Mesenchymal stem cell (in vitro differentiated cells and primary cell): ENCODE measurements at regions not wholly inside any gene's neighbourhood (a gene's known extent, or its start where the extent isn't known, plus 50 kb on each side); places are given as distances from the start of the nearest gene placed in this dataset.

Experiments
- DNase-seq: peaks from one replicate; pipeline ENCODE4 v3.0.0-alpha.2; 2013
- H2AFZ ChIP-seq: one replicate; pipeline ENCODE4 v1.6.1; 2013; ENCODE audit warnings: low read depth, mild to moderate bottlenecking, control low read depth, inconsistent platforms, low read length, moderate library complexity
- H2AK5ac ChIP-seq: 2 replicates; pipeline ENCODE4 v1.6.1; 2013; ENCODE audit warnings: low read length, moderate library complexity, mild to moderate bottlenecking, inconsistent platforms; ENCODE audit not compliant: severe bottlenecking
- H2BK120ac ChIP-seq: one replicate; pipeline ENCODE4 v1.6.1; 2013; ENCODE audit warnings: low read depth, mild to moderate bottlenecking, inconsistent platforms, low read length, moderate library complexity
- H2BK12ac ChIP-seq, 2 experiments: one replicate each; pipeline ENCODE4 v1.6.1; 2013; ENCODE audit warnings: inconsistent platforms in 2 of 2, low read length in 2 of 2, mild to moderate bottlenecking in 2 of 2, moderate library complexity in 2 of 2, control low read depth in 1 of 2
- H2BK15ac ChIP-seq: one replicate; pipeline ENCODE4 v1.6.1; 2013; ENCODE audit warnings: mild to moderate bottlenecking, low read depth, inconsistent platforms; ENCODE audit not compliant: poor library complexity, severe bottlenecking
- H2BK5ac ChIP-seq: 2 replicates; pipeline ENCODE4 v1.6.1; 2013; ENCODE audit warnings: low read depth, mild to moderate bottlenecking, low read length, control low read depth, inconsistent platforms; ENCODE audit not compliant: poor library complexity, severe bottlenecking
- H3K14ac ChIP-seq, 2 experiments: one replicate each; pipeline ENCODE4 v1.6.1; 2013; ENCODE audit warnings: inconsistent platforms in 2 of 2, low read length in 2 of 2, control low read depth in 1 of 2, mild to moderate bottlenecking in 1 of 2, moderate library complexity in 1 of 2
- H3K18ac ChIP-seq, 2 experiments: one replicate each; pipeline ENCODE4 v1.6.1; 2013; ENCODE audit warnings: inconsistent platforms in 2 of 2, low read length in 2 of 2, control low read depth in 1 of 2, low read depth in 1 of 2, mild to moderate bottlenecking in 1 of 2
- H3K23ac ChIP-seq, 2 experiments: one replicate each; pipeline ENCODE4 v1.6.1; 2013; ENCODE audit warnings: inconsistent platforms in 2 of 2, low read length in 2 of 2, mild to moderate bottlenecking in 2 of 2, moderate library complexity in 2 of 2, control low read depth in 1 of 2
- H3K27ac ChIP-seq: 2 replicates; pipeline ENCODE4 v1.5.1; 2013; ENCODE audit warnings: mild to moderate bottlenecking, moderate library complexity, low read length, control low read depth, inconsistent platforms; ENCODE audit not compliant: poor library complexity, severe bottlenecking
- H3K27me3 ChIP-seq, 2 experiments: 2 replicates each; pipeline versions ENCODE4 v1.6.1 to v1.7.0; 2013; ENCODE audit warnings: low read length in 2 of 2, mild to moderate bottlenecking in 2 of 2, moderate library complexity in 2 of 2, control low read depth in 1 of 2, inconsistent platforms in 1 of 2; ENCODE audit not compliant: control insufficient read depth in 1 of 2, insufficient read depth in 1 of 2
- H3K36me3 ChIP-seq, 2 experiments: 2 replicates each; pipeline versions ENCODE4 v1.6.1 to v1.7.0; 2013; ENCODE audit warnings: low read length in 2 of 2, control low read depth in 1 of 2, inconsistent platforms in 1 of 2, low read depth in 1 of 2, mild to moderate bottlenecking in 1 of 2; ENCODE audit not compliant: insufficient read depth in 2 of 2, control insufficient read depth in 1 of 2
- H3K4ac ChIP-seq, 2 experiments: one replicate each; pipeline ENCODE4 v1.6.1; 2013; ENCODE audit warnings: inconsistent platforms in 2 of 2, low read length in 2 of 2, mild to moderate bottlenecking in 2 of 2, moderate library complexity in 2 of 2, control low read depth in 1 of 2, low read depth in 1 of 2
- H3K4me1 ChIP-seq: 2 replicates; pipeline ENCODE4 v1.6.1; 2013; ENCODE audit warnings: low read depth, low read length, control low read depth; ENCODE audit not compliant: control insufficient read depth, insufficient read depth
- H3K4me2 ChIP-seq: 2 replicates; pipeline ENCODE4 v1.6.1; 2013; ENCODE audit warnings: low read length, mild to moderate bottlenecking, inconsistent platforms; ENCODE audit not compliant: poor library complexity, severe bottlenecking
- H3K4me3 ChIP-seq, 2 experiments: 2 replicates each; pipeline versions ENCODE4 v1.5.1 to v1.7.0; 2013; ENCODE audit warnings: low read length in 2 of 2, mild to moderate bottlenecking in 2 of 2, control low read depth in 1 of 2, low read depth in 1 of 2; ENCODE audit not compliant: insufficient read depth in 1 of 2
- H3K79me1 ChIP-seq: replicated peaks from 2 replicates; pipeline ENCODE4 v1.6.1; 2013; ENCODE audit warnings: mild to moderate bottlenecking, control low read depth, low read length, inconsistent platforms; ENCODE audit not compliant: poor library complexity, severe bottlenecking
- H3K9ac ChIP-seq: 2 replicates; pipeline ENCODE4 v1.7.0; 2013; ENCODE audit warnings: mild to moderate bottlenecking, low read length, moderate library complexity
- H3K9me3 ChIP-seq: 2 replicates; pipeline ENCODE4 v1.7.0; 2013; ENCODE audit warnings: mild to moderate bottlenecking, low read length; ENCODE audit not compliant: control insufficient read depth
- H4K8ac ChIP-seq: one replicate; pipeline ENCODE4 v1.6.1; 2013; ENCODE audit warnings: inconsistent platforms, mild to moderate bottlenecking, low read length, moderate library complexity
- H4K91ac ChIP-seq: one replicate; pipeline ENCODE4 v1.6.1; 2013; ENCODE audit warnings: mild to moderate bottlenecking, low read length, inconsistent platforms
- WGBS: methylation state at CpG from one replicate; pipeline ENCODE4 v1.1.7; 2013; ENCODE audit warnings: mixed read lengths; 5-methylcytosine and 5-hydroxymethylcytosine counted together

DNA sequence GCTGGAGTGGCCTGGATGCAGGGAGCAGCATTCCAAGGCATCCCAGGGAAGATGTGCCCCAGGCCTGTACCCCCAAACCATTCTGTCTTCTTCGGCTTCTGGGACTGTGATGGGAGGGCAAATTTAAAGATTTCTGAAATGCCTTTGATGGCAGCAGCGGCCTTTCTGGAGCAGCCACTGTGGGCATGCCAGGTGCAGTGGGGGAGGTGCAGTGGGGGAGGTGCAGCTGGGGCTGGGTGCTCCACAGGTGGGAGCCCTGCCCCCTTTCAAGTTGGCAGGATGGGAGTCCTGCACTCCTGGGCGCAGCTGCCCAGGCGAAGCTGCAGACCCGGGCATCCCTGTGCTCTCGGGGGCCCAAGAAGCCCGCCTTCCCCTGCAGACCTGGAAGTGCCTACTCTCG lies 293.5 kb upstream of the MOCS1 start:
- no peak overlapping the region for H3K9ac ChIP-seq
- no peaks in the 10 kb centered on the region for H3K79me1 ChIP-seq
- H2AFZ ChIP-seq = no peak overlapping the region
- no peak overlapping the region for H2BK120ac ChIP-seq
- H2BK15ac ChIP-seq = no peak overlapping the region
- H3K4me3 ChIP-seq = no peak overlapping the region
- no peaks in the 10 kb centered on the region for H3K4me1 ChIP-seq
- no peak overlapping the region for H3K18ac ChIP-seq
- no peak overlapping the region for H3K14ac ChIP-seq
- H3K36me3 ChIP-seq = no peaks in the 10 kb centered on the region
- peaks cover 9% of the 10 kb centered on the region for H3K9me3 ChIP-seq
- DNase-seq = no peak
- H3K23ac ChIP-seq = no peak overlapping the region
- WGBS = 70% methylated on average over 8 of the region's 8 CpGs
- no peak overlapping the region for H3K4ac ChIP-seq
- no peaks in the 10 kb centered on the region for H3K27me3 ChIP-seq
- H3K4me2 ChIP-seq = no peak overlapping the region
- no peak overlapping the region for H4K91ac ChIP-seq
- no peak overlapping the region for H2BK12ac ChIP-seq
- H4K8ac ChIP-seq = no peak overlapping the region
- no peak overlapping the region for H2BK5ac ChIP-seq
- no peak overlapping the region for H2AK5ac ChIP-seq
- no peak overlapping the region for H3K27ac ChIP-seq

DNA sequence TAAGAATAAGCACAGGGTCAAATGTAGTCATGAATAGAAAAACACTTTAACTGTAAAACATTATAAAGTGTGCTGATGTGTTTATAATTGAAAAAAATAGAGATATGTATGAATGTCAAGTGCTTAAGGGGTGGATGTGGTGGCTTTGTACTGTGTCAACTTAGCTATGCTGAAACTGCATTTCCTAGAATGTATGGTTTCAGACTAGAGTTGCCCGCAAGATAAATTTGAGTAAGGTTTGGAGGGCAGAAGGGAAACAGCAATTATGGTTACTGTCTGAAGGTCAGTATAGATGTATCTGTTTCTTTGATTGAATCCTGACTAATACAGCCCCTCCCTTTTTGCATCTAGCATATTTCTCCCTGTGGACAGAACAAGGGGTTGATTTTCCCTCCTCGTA lies 288.1 kb upstream of the MOCS1 start:
- Histone ChIP-seq H4K8ac (no peak overlapping the region), H3K36me3 (no peaks in the 10 kb centered on the region), H3K4me3 (no peak overlapping the region), H3K18ac (no peak overlapping the region), H3K4ac (no peak overlapping the region), H3K4me1 (no peaks in the 10 kb centered on the region), H3K27me3 (no peaks in the 10 kb centered on the region), H4K91ac (no peak overlapping the region), H2AK5ac (no peak overlapping the region), H2BK120ac (no peak overlapping the region), H2BK5ac (no peak overlapping the region), H3K14ac (no peak overlapping the region), H3K79me1 (no peaks in the 10 kb centered on the region), H3K9ac (no peak overlapping the region), H3K4me2 (no peak overlapping the region), H2BK12ac (no peak overlapping the region), H2AFZ (no peak overlapping the region), H2BK15ac (no peak overlapping the region), H3K23ac (no peak overlapping the region), H3K27ac (no peak overlapping the region), H3K9me3 (peaks cover 9% of the 10 kb centered on the region)
- no peak for DNase-seq
- WGBS = 82% methylated on average over 2 of the region's 2 CpGs

DNA sequence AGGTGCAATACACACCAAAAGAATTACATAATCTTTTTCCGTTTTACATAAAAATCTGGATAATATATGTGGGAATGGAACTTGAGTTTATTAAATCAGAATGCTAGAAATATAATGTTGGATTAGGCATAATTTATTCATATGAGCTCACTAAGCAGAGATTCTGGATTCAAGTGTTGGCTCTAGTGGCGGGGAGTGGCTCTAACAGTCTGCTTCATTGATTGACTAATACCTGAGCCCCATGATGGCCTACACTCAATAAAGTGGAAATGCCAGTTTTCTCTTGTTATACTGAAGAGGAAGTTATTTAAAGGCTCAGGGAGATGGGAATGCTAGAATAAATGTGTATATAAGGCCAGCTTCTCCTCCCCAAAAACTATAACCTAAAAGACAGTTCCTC lies 285.5 kb upstream of the MOCS1 start:
- H2BK5ac ChIP-seq = no peak overlapping the region
- no peaks in the 10 kb centered on the region for H3K27me3 ChIP-seq
- H2BK15ac ChIP-seq = no peak overlapping the region
- no peak overlapping the region for H4K91ac ChIP-seq
- H2AK5ac ChIP-seq = no peak overlapping the region
- H3K4me2 ChIP-seq = no peak overlapping the region
- H3K4ac ChIP-seq = no peak overlapping the region
- no peak overlapping the region for H2BK12ac ChIP-seq
- no peak overlapping the region for H3K27ac ChIP-seq
- no peak overlapping the region for H3K9ac ChIP-seq
- WGBS = 50% methylated on average over 1 of the region's 2 CpGs
- no peaks in the 10 kb centered on the region for H3K4me1 ChIP-seq
- H3K18ac ChIP-seq = no peak overlapping the region
- H3K9me3 ChIP-seq = peaks cover 7% of the 10 kb centered on the region
- H3K79me1 ChIP-seq = no peaks in the 10 kb centered on the region
- no peak overlapping the region for H3K4me3 ChIP-seq
- no peaks in the 10 kb centered on the region for H3K36me3 ChIP-seq
- no peak overlapping the region for H2AFZ ChIP-seq
- no peak overlapping the region for H4K8ac ChIP-seq
- H2BK120ac ChIP-seq = no peak overlapping the region
- DNase-seq = no peak
- no peak overlapping the region for H3K14ac ChIP-seq
- H3K23ac ChIP-seq = no peak overlapping the region

DNA sequence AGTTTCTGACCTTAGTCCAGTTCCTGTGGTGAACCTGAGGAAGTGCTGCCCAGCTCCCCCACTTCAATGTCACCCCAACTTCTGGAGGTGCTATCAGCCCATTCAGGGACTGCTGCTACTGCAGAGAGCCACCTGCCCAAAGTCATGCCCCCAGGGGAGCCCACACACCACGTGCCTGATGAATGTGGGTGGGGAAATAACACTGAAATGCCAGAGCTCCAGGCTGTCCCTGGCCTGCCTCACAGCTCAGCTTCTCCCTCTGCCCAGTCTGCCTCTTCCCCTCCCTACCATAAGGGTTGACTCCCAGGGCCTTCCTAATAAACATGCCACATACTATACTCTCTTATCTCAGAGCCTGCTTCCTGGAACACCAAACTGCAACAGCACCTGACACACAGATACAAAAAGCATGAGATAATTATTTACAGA lies 276.4 kb upstream of the MOCS1 start:
- H3K79me1 ChIP-seq = no peaks in the 10 kb centered on the region
- H3K36me3 ChIP-seq = no peaks in the 10 kb centered on the region
- H3K9me3 ChIP-seq = peaks cover 1% of the 10 kb centered on the region
- no peak overlapping the region for H3K23ac ChIP-seq
- H2BK5ac ChIP-seq = no peak overlapping the region
- H3K27ac ChIP-seq = no peak overlapping the region
- no peak overlapping the region for H2BK120ac ChIP-seq
- H4K8ac ChIP-seq = no peak overlapping the region
- H3K4me3 ChIP-seq = no peak overlapping the region
- H2AK5ac ChIP-seq = no peak overlapping the region
- no peak overlapping the region for H2BK15ac ChIP-seq
- no peak overlapping the region for H2AFZ ChIP-seq
- H3K14ac ChIP-seq = no peak overlapping the region
- no peak overlapping the region for H3K4me2 ChIP-seq
- H3K27me3 ChIP-seq = no peaks in the 10 kb centered on the region
- H3K4ac ChIP-seq = no peak overlapping the region
- DNase-seq = no peak
- no peak overlapping the region for H2BK12ac ChIP-seq
- H3K18ac ChIP-seq = no peak overlapping the region
- H4K91ac ChIP-seq = no peak overlapping the region
- 6% methylated on average over 1 of the region's 1 CpG for WGBS
- H3K9ac ChIP-seq = no peak overlapping the region
- no peaks in the 10 kb centered on the region for H3K4me1 ChIP-seq
